GM21786 (cell line): ENCODE measurements at regions not wholly inside any gene's neighbourhood (a gene's known extent, or its start where the extent isn't known, plus 50 kb on each side); places are given as distances from the start of the nearest gene placed in this dataset.
"Not testable (repeated sequence)": the region's sequence is repeated elsewhere in the genome, so short reads cannot be mapped to it uniquely, and the experiment has no call there.

Experiments used
- ATAC-seq: cut with Tn5 transposase; IDR thresholded peaks from one replicate; pipeline ENCODE4 v1.9.1; 2021; ENCODE audit not compliant: unreplicated experiment

DNA sequence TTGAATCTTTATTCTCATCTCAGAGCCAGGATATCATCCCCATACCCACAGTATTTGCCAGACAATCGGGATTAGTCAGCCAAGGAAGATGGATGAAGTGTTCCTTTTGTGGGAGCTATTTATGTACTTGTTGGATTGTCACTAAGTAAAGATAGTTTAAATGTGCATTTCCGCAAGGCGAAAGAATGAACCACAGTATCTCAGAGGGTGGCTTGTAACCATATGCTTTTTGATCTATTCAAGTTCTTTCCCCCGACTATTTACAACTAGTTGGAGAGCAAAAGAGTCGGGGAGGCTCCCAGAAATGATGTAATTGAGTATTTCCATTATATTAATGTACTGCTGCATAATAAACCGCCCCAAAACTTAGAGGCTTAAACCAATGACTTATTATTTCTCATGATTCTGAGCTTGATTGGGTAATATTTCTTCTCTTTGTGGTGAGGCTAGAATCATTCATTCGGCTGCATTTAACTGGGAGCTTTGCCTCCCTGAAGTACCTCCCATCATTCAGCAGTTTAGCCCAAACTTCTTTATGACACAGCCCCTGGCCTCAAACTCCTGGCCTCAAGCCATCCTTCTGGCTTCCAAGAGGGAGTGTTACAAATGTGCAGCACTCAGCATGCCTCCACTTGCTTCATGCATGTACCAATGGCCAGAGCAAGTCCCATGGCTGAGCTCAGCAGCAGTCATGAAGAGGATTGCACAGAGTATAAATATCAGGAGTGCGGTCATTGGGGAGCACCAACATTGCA lies 423.7 kb downstream of the METTL4 start:
- no peak for ATAC-seq

- no peak for ATAC-seq
These were observed 422.5 kb downstream of the METTL4 start for GRCh38 chr18:2148823-2149222.

GRCh38 chr18:2150566-2150965 lies 420.7 kb downstream of the METTL4 start:
- ATAC-seq = no peak

GRCh38 chr18:2154278-2154677 lies 417.0 kb downstream of the METTL4 start:
- no peak for ATAC-seq

DNA sequence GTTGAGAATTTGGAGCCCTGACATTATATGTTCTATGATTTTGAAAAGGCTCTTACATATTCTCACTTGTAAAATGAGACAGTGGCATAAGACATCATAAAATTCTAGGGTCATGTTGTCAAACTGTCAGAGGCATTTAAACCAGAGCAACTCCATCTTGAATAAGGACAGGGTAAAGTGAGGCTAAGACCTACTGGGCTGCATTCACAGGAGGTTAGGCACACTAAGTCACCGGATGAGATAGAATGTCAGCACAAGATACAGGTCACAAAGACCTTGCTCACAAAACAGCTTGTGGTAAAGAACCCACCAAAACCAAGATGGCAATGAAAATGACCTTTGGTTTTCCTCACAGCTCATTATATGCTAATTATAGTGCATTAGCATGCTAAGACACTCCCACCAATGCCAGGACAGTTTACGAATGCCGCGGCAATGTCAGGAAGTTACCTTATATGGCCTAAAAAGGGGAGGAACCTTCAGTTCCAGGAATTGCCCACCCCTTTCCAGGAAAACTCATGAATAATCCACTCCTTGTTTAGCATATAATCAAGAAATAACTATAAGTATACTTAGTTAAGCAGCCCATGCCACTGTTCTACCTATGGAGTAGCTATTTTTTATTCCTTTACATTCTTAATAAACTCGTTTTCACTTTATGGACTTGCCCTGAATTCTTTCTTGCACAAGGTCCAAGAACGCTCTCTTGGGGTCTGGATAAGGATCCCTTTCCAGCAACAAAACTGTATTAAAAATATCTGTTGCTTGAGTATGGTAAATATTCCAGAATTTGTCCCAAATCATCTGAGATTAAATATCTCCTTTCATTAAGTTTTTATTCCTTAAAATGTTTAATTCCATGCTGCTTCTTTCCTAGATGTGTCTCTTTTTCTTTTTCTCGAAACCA lies 406.4 kb downstream of the METTL4 start:
- ATAC-seq = no peak

- not testable (repeated sequence) for ATAC-seq
These were observed 404.4 kb downstream of the METTL4 start for GRCh38 chr18:2166876-2167275.

GRCh38 chr18:2168022-2168421 lies 403.3 kb downstream of the METTL4 start:
- ATAC-seq = no peak

DNA sequence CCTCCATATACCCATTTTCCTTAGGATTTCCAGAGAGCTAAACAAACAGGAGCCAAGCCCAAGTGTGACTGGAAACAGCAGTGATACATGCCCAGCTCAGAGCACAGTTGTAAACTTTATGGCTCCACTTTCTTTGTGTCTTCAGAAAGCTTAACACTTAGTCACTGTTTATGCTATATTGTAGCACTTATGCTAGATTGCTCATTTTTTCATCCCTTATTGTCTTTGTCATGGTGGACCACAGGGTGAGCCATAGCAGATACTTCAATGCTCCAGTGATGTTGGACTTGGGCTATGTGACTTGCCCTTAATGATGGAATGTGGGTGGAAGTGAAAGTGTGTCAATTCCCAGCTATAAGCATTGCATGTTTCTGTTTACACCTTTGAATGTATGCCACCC lies 401.6 kb downstream of the METTL4 start:
- no peak for ATAC-seq

DNA sequence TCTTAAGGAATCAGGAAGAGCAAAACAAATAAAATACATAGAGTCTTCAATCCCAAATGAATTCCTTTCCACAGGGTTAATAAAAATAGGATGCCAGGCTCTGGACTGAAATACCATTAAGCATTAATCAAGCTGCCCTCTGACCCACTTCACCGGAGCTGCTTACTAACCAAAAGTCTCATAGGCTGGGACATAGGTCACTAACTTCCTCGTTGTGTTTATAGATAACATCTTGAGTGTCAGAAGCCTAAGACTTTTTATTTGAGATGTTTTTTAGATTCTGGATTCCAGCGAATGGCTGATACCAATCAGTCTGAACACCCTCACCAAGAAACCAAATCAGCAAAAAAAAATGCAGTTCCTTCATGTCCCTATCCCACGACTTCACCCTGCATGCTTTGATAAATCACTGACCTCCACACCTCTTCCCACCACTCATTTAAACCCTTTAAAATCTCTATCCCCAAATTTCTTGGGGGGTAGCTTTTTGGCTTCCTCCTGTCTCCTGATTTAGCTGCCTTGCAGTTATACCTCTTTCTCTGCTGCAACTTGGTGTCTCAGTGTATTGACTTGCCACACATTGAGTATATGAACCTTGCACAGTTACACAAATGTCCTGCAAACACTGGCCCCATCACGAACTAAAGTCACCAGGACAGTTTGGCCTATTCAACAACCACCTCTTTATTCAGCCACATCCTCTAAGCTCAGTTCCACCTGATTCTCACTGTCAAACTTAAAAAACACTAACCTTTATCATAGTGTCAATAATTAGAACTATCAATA lies 399.3 kb downstream of the METTL4 start:
- ATAC-seq = no peak

GRCh38 chr18:2172881-2173280 lies 398.4 kb downstream of the METTL4 start:
- ATAC-seq = no peak

GRCh38 chr18:2173486-2173885 lies 397.8 kb downstream of the METTL4 start:
- ATAC-seq = no peak

- ATAC-seq = no peak
These were observed 393.3 kb downstream of the METTL4 start for GRCh38 chr18:2178036-2178435.

DNA sequence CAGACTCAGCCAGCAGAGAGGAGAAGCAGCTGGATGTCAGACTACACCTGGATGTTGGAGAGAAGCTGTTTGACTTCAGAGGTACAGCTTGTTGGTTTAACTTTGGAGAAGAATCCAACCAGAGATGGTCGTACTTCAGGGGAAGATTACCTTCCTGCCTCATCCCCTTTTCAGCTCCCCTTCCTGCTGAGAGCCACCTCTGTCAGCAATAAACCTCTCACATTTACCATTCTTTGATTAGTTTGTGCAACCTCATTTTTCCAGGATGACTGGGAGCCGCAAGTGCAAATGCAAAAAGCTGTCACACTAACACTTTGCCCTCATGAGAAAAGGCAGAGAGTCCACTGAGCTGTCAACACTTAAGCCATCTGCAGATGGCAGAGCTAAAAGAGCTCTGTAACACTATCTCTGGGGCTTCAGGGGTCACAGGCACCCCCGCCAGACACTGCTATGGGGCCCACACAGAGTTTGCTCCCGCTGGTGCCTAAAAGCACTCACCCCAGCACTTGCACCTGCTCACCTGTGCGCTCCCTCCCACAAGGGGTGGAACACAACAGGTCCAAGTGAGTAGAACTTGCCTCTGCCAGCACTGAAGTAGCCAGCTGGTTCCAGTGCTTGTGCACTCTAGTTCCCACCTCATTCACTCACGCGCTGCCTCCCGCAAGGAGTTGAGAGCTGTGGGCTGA lies 391.7 kb downstream of the METTL4 start:
- no peak for ATAC-seq

DNA sequence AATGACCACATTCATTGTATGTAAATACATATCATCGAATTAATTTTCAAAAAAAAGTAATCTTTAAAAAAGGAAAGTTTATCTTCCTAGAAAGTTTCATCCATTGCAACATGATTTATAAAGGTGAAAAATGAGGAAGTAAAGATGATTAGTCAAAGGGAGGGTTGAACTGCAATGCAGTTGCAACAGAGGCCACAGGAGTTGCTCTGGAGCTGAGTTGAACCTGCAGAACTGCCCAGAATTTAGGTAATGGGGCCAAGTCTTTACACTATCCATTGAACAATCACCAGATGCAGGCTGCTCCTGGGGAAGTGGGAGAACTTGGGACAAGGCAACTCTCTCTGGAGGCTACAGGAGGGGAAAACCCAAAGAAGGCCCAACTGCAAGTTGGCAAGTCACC lies 390.7 kb downstream of the METTL4 start:
- ATAC-seq = no peak

DNA sequence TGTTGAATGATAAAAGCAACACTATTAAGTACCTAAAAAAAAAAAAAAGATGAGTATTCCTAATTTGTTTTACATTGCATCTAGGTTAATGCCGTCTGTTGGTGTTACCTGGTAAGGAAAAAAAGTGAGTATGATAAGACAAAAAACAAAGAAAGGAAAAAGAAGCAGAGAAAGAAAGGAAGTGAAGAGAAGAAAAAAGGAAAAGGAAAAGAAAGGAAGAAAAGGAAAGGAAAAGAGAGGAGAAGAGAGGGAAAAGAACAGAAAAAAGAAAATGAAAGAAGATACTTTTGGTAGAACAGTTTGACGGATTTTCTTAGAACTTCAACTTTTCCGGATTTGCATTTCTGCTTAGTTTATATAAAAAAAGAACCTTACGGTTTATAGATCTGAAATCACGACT lies 387.9 kb downstream of the METTL4 start:
- ATAC-seq = no peak

GRCh38 chr18:2186967-2187366 lies 384.3 kb downstream of the METTL4 start:
- no peak for ATAC-seq

DNA sequence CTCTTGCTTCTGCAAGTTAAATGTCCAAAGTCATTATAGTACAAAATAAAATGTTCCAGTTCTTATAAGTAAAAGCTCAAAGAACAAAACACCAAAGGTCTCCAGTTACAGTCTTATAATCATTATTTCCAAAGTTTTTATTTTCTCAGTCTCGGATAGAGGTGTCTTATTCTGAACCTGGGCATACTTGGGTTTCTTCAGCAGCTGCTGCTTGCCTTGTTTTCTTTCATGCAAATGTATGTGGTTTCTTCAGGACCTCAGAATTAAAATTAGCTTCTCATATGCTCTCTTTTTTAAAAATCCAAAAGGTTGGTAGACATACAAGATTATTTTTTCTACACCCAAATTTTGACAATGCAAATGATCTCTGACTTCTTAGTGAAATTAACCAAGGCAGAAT lies 383.0 kb downstream of the METTL4 start:
- no peak for ATAC-seq

GRCh38 chr18:2191180-2191790 lies 380.0 kb downstream of the METTL4 start:
- ATAC-seq = no peak

DNA sequence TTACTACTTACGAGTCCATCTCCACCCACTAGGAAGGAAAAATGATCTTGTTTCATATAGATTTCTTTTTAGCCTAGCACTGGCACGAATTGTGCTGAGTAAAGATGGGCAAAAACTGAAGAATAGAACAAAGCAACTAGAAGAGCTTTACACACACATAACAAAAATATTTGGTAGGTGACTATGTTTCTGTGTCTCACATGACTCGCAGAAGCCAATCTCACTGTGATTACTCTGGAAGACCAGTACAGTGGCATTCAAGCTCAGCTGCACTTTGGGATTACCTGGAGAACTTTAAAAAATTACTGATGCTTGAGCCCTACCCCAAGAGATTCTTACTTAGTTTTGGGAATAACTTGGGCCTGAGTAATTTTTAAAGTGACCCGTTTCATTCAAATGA lies 378.7 kb downstream of the METTL4 start:
- ATAC-seq = no peak

GRCh38 chr18:2197946-2198345 lies 373.4 kb downstream of the METTL4 start:
- ATAC-seq = no peak
